Astrocyte (in vitro differentiated cells and primary cell): ENCODE measurements at regions not wholly inside any gene's neighbourhood (a gene's known extent, or its start where the extent isn't known, plus 50 kb on each side); places are given as distances from the start of the nearest gene placed in this dataset.

ENCODE experiments used
- DNase-seq: peaks from one replicate; pipeline ENCODE4 v3.0.0-alpha.2; 2010; ENCODE audit warnings: low read depth
- FAIRE-seq: peaks from 2 replicates; lab custom pipeline; 2011; peaks lifted over from hg19 to GRCh38; lab: Jason Lieb, UNC
- H2AFZ ChIP-seq: 2 replicates; pipeline ENCODE4 v1.6.0; 2012; ENCODE audit warnings: low read depth, low read length, inconsistent platforms
- H3K27ac ChIP-seq: 2 replicates; pipeline ENCODE4 v1.5.1; 2011; ENCODE audit warnings: low read depth, low read length, inconsistent platforms
- H3K27me3 ChIP-seq: 2 replicates; pipeline ENCODE4 v1.6.0; 2011; ENCODE audit warnings: low read length, inconsistent platforms; ENCODE audit not compliant: insufficient read depth
- H3K36me3 ChIP-seq: 2 replicates; pipeline ENCODE4 v1.5.1; 2011; ENCODE audit warnings: low read length, inconsistent platforms; ENCODE audit not compliant: insufficient read depth
- H3K4me1 ChIP-seq: 2 replicates; pipeline ENCODE4 v1.5.1; 2011; ENCODE audit warnings: low read length, inconsistent platforms; ENCODE audit not compliant: insufficient read depth
- H3K4me2 ChIP-seq: 2 replicates; pipeline ENCODE4 v1.6.0; 2012; ENCODE audit warnings: low read length, inconsistent platforms
- H3K4me3 ChIP-seq: 2 replicates; pipeline ENCODE4 v1.5.1; 2011; ENCODE audit warnings: low read depth, mild to moderate bottlenecking, low read length, inconsistent platforms; ENCODE audit not compliant: insufficient read depth
- H3K79me2 ChIP-seq: 2 replicates; pipeline ENCODE4 v1.6.0; 2012; ENCODE audit warnings: mild to moderate bottlenecking, low read length, inconsistent platforms; ENCODE audit not compliant: insufficient read depth
- H3K9ac ChIP-seq: 2 replicates; pipeline ENCODE4 v1.6.0; 2012; ENCODE audit warnings: mild to moderate bottlenecking, low read length, inconsistent platforms
- H3K9me3 ChIP-seq: 2 replicates; pipeline ENCODE4 v1.5.1; 2012; ENCODE audit warnings: low read depth, mild to moderate bottlenecking, low read length, inconsistent platforms; ENCODE audit not compliant: insufficient read depth
- H4K20me1 ChIP-seq: 2 replicates; pipeline ENCODE4 v1.6.0; 2012; ENCODE audit warnings: low read length, inconsistent platforms; ENCODE audit not compliant: insufficient read depth
- H3K27ac Mint-ChIP-seq: one replicate; pipeline ENCODE4 v1.8.0; 2021; ENCODE audit warnings: mild to moderate bottlenecking, mixed read lengths; ENCODE audit not compliant: unreplicated experiment
- H3K27me3 Mint-ChIP-seq: one replicate; pipeline ENCODE4 v1.8.0; 2021; ENCODE audit warnings: low read depth, mixed read lengths; ENCODE audit not compliant: unreplicated experiment
- H3K36me3 Mint-ChIP-seq: one replicate; pipeline ENCODE4 v1.8.0; 2021; ENCODE audit warnings: low read depth, mixed read lengths; ENCODE audit not compliant: unreplicated experiment
- H3K4me1 Mint-ChIP-seq: one replicate; pipeline ENCODE4 v1.8.0; 2021; ENCODE audit warnings: low read depth, mixed read lengths; ENCODE audit not compliant: unreplicated experiment
- H3K4me3 Mint-ChIP-seq: one replicate; pipeline ENCODE4 v1.8.0; 2021; ENCODE audit warnings: mild to moderate bottlenecking, moderate library complexity, mixed read lengths; ENCODE audit not compliant: unreplicated experiment
- H3K9me3 Mint-ChIP-seq: one replicate; pipeline ENCODE4 v1.8.0; 2021; ENCODE audit warnings: mild to moderate bottlenecking, mixed read lengths; ENCODE audit not compliant: unreplicated experiment
- EZH2 ChIP-seq: IDR thresholded peaks from 2 replicates; pipeline ENCODE4 v1.6.1; 2012; ENCODE audit warnings: mild to moderate bottlenecking, low read length, inconsistent platforms; ENCODE audit not compliant: insufficient read depth
- TF ChIP-seq, protein P1 (sequence below): IDR thresholded peaks from 2 replicates; pipeline ENCODE4 v1.5.1; 2011; ENCODE audit warnings: low read depth, mild to moderate bottlenecking, inconsistent platforms, low read length, moderate library complexity; ENCODE audit not compliant: insufficient read depth

DNA sequence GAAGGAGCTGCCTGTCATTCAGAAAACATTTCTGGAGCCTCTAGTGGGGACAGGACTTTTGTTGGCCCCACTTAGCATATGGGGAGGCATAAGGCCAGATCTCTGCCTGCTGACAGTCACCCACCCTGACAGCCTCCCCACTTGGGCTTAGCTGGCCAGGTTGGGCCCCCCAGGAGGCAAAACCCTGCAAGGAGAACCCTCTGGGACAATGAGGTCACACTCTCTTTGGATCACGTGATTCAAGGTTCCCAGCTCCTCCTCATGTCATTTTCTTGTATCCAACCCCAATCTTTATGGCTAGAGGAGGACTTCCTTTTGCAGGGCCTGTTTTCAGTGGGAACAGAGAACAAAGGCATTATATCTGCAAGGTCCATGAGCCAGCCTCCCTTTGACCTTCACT, 60.0 kb downstream of the NAV1 start:
- H3K4me1 Mint-ChIP-seq, result peaks cover 51% of the 10 kb centered on the region
- H3K36me3 ChIP-seq, result peaks cover 4% of the 10 kb centered on the region
- no peaks in the 10 kb centered on the region for H3K9me3 ChIP-seq
- no peaks in the 10 kb centered on the region for H3K27me3 ChIP-seq
- DNase-seq (no peak), FAIRE-seq (no peak)
- peaks cover 53% of the 10 kb centered on the region for H3K4me1 ChIP-seq
- no peak overlapping the region for H2AFZ ChIP-seq
- no peak overlapping the region for H3K27ac Mint-ChIP-seq
- H3K27me3 Mint-ChIP-seq, result no peaks in the 10 kb centered on the region
- no peak overlapping the region for H3K9ac ChIP-seq
- no peak overlapping the region for H3K4me3 Mint-ChIP-seq
- no peak overlapping the region for H3K4me3 ChIP-seq
- no peak overlapping the region for H3K4me2 ChIP-seq
- no peak overlapping the region for H3K27ac ChIP-seq
- no peaks in the 10 kb centered on the region for H3K9me3 Mint-ChIP-seq
- TF ChIP-seq EZH2, result no peak
- TF ChIP-seq, protein P1, sequence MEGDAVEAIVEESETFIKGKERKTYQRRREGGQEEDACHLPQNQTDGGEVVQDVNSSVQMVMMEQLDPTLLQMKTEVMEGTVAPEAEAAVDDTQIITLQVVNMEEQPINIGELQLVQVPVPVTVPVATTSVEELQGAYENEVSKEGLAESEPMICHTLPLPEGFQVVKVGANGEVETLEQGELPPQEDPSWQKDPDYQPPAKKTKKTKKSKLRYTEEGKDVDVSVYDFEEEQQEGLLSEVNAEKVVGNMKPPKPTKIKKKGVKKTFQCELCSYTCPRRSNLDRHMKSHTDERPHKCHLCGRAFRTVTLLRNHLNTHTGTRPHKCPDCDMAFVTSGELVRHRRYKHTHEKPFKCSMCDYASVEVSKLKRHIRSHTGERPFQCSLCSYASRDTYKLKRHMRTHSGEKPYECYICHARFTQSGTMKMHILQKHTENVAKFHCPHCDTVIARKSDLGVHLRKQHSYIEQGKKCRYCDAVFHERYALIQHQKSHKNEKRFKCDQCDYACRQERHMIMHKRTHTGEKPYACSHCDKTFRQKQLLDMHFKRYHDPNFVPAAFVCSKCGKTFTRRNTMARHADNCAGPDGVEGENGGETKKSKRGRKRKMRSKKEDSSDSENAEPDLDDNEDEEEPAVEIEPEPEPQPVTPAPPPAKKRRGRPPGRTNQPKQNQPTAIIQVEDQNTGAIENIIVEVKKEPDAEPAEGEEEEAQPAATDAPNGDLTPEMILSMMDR, result no peak
- H3K79me2 ChIP-seq, result peaks cover 76% of the 10 kb centered on the region
- peaks cover 24% of the 10 kb centered on the region for H4K20me1 ChIP-seq
- peaks cover 10% of the 10 kb centered on the region for H3K36me3 Mint-ChIP-seq

DNA sequence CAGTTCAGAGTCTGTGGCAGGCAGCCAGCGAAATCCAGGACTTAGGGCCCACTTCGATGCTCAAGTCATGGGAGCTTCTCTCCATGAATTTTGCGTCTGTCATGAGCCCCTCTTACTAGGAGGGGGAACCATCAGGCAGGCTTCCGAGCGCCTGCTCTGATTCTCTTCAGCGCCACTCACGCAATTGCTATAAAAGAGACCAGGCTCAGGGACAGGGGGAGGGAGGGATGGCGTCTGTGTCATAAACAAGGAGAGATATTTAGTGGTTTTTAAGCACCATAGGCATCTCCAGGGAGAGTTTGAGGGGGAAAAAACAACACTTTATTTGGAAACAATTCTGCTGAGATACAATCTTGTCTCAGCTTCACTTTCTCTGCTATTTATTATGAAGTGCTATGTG, 60.6 kb downstream of the NAV1 start:
- Mint-ChIP-seq H3K4me1 (peaks cover 48% of the 10 kb centered on the region), H3K27ac (no peak overlapping the region), H3K9me3 (no peaks in the 10 kb centered on the region), H3K27me3 (no peaks in the 10 kb centered on the region), H3K4me3 (no peak overlapping the region), H3K36me3 (peaks cover 10% of the 10 kb centered on the region)
- H3K4me3 ChIP-seq, result no peak overlapping the region
- no peaks in the 10 kb centered on the region for H3K27me3 ChIP-seq
- no peaks in the 10 kb centered on the region for H3K9me3 ChIP-seq
- H3K79me2 ChIP-seq, result peaks cover 70% of the 10 kb centered on the region
- H3K4me1 ChIP-seq, result peaks cover 50% of the 10 kb centered on the region
- no peak for DNase-seq
- no peak overlapping the region for H2AFZ ChIP-seq
- H3K9ac ChIP-seq, result no peak overlapping the region
- FAIRE-seq, result no peak
- H3K4me2 ChIP-seq, result no peak overlapping the region
- H4K20me1 ChIP-seq, result peaks cover 18% of the 10 kb centered on the region
- TF ChIP-seq EZH2, result no peak
- TF ChIP-seq, protein P1, result no peak
- peaks cover 4% of the 10 kb centered on the region for H3K36me3 ChIP-seq
- H3K27ac ChIP-seq, result no peak overlapping the region

DNA sequence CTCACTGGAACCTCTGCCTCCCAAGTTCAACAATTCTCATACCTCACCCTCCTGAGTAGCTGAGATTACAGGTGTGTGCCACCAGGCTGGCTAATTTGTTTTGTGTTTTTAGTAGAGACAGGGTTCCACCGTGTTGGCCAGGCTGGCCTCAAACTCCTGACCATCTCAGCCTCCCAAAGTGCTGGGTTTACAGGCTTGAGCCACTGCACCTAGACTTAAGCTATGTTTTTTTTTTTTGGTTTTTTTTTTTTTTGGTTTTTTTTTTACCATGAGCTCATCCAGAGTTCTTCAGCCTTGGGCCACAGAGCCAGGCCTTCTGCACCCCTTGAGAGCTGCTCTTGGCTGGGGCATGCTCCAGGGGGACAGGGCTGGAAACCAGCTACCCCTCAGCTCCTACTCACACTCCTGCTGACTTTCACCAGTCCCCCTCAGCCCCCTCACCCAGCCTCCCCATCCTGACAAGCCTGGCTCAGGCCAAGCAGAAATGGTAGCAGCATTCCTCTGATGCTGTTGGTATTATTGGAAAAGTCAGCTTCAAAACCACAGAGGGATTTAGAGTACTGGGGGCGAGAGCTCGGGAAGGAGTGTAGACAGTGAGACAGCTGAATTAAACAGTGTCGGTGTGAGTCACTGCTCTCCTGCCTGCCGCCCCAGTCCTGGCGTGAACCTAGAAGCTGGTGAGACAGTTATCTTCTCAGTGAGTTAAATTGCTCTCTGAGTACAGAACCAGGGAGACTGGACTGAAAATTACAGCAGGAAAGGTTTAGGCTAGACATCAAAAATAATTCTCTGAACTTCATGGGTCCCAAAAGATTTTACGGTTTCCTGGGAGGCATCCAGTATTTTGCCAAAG, 63.7 kb downstream of the NAV1 start:
- peaks cover 60% of the 10 kb centered on the region for H3K4me1 ChIP-seq
- Mint-ChIP-seq H3K4me1 (peaks cover 58% of the 10 kb centered on the region), H3K36me3 (peaks cover 4% of the 10 kb centered on the region), H3K4me3 (no peak overlapping the region), H3K27ac (peak overlapping the region; percentile 85), H3K27me3 (no peaks in the 10 kb centered on the region), H3K9me3 (no peaks in the 10 kb centered on the region)
- H2AFZ ChIP-seq, result no peak overlapping the region
- TF ChIP-seq EZH2, result no peak
- TF ChIP-seq, protein P1, result no peak
- peak overlapping the region; percentile 94 for H3K27ac ChIP-seq
- H3K4me2 ChIP-seq, result peak overlapping the region; percentile 57
- DNase-seq (peak; percentile 99), FAIRE-seq (peak; percentile 72)
- peaks cover 64% of the 10 kb centered on the region for H3K79me2 ChIP-seq
- peak overlapping the region; percentile 18 for H3K4me3 ChIP-seq
- H3K9ac ChIP-seq, result peak overlapping the region; percentile 76
- H3K36me3 ChIP-seq, result no peaks in the 10 kb centered on the region
- H3K9me3 ChIP-seq, result no peaks in the 10 kb centered on the region
- no peaks in the 10 kb centered on the region for H3K27me3 ChIP-seq
- H4K20me1 ChIP-seq, result no peaks in the 10 kb centered on the region
